GM12878 (cell line): ENCODE measurements at regions not wholly inside any gene's neighbourhood (a gene's known extent, or its start where the extent isn't known, plus 50 kb on each side); places are given as distances from the start of the nearest gene placed in this dataset.

Experiments
- ATAC-seq: fragments of 200-7000 bp; cut with Tn5 transposase; 3 replicates; pipeline ENCODE4 v1.9.1; 2020; ENCODE audit warnings: mild to moderate bottlenecking, moderate library complexity
- BruUV-seq: library from RNA; stranded (reverse); fragments of 400-500 nt; replicated peaks from 2 replicates; lab custom pipeline; 2021; lab: Mats Ljungman, UMichigan
- CTCF ChIA-PET: fragments of 300-600 bp; sonication (Branson Sonifier 250); formaldehyde crosslinking; extraction: SDS; loops from one replicate; lab custom pipeline; 2021; ENCODE audit warnings: inconsistent platforms; lab: Yijun Ruan, JAX
- POLR2A ChIA-PET: fragments of 350-600 bp; formaldehyde crosslinking; extraction: SDS; loops from one replicate; lab custom pipeline; 2021; ENCODE audit warnings: inconsistent platforms; lab: Charles Lee
- RAD21 ChIA-PET: fragments of 300-600 bp; sonication (Branson Sonifier 250); formaldehyde crosslinking; loops from one replicate; lab custom pipeline; 2023; ENCODE audit warnings: antibody characterized with exemption; ENCODE audit not compliant: unreplicated experiment; lab: Charles Lee
- SMC1A ChIA-PET: fragments of 300-600 bp; sonication (Branson Sonifier 250); formaldehyde crosslinking; loops from one replicate; lab custom pipeline; 2023; ENCODE audit not compliant: unreplicated experiment, uncharacterized antibody; lab: Charles Lee
- DNase-seq: peaks from one replicate; pipeline ENCODE4 v3.0.0-alpha.2; 2011; ENCODE audit warnings: low read depth, low spot score
- FAIRE-seq: peaks from 3 replicates; lab custom pipeline; 2011; peaks lifted over from hg19 to GRCh38; lab: Jason Lieb, UNC
- H2AFZ ChIP-seq: 2 replicates; pipeline ENCODE4 v1.6.0; 2011; ENCODE audit warnings: low read depth, low read length, control low read depth; ENCODE audit not compliant: control insufficient read depth
- H3K27ac ChIP-seq: 2 replicates; pipeline ENCODE4 v1.5.1; 2011; ENCODE audit warnings: control low read depth; ENCODE audit not compliant: control insufficient read depth, insufficient read depth
- H3K27me3 ChIP-seq, 2 experiments: replicated peaks in 1 of 2; 2 replicates each; pipeline versions ENCODE4 v1.6.0 to v1.6.1; 2011; ENCODE audit warnings: low read length in 1 of 2; ENCODE audit not compliant: control insufficient read depth in 2 of 2, insufficient read depth in 2 of 2
- H3K36me3 ChIP-seq, 2 experiments: 2 replicates each; pipeline ENCODE4 v1.5.1; 2011; ENCODE audit warnings: low read length in 1 of 2; ENCODE audit not compliant: control insufficient read depth in 2 of 2, insufficient read depth in 2 of 2
- H3K4me1 ChIP-seq: 2 replicates; pipeline ENCODE4 v1.6.1; 2011; ENCODE audit warnings: mild to moderate bottlenecking, low read length, moderate library complexity, mixed read lengths; ENCODE audit not compliant: control insufficient read depth, insufficient read depth
- H3K4me2 ChIP-seq: 2 replicates; pipeline ENCODE4 v1.6.0; 2011; ENCODE audit warnings: control low read depth; ENCODE audit not compliant: control insufficient read depth, insufficient read depth
- H3K4me3 ChIP-seq: fragments of 200-600 bp; sonication (generic); 2 replicates; pipeline ENCODE4 v1.5.1; 2016
- H3K79me2 ChIP-seq: 2 replicates; pipeline ENCODE4 v1.6.0; 2011; ENCODE audit warnings: low read length; ENCODE audit not compliant: control insufficient read depth, insufficient read depth
- H3K9ac ChIP-seq: 2 replicates; pipeline ENCODE4 v1.8.0; 2011; ENCODE audit warnings: low read length, control low read depth, mixed read lengths; ENCODE audit not compliant: control insufficient read depth, insufficient read depth
- H3K9me3 ChIP-seq: replicated peaks from 3 replicates; pipeline ENCODE4 v1.5.1; 2011; ENCODE audit warnings: mild to moderate bottlenecking, low read length; ENCODE audit not compliant: control insufficient read depth, insufficient read depth
- H4K20me1 ChIP-seq: 2 replicates; pipeline ENCODE4 v1.6.0; 2011; ENCODE audit not compliant: control insufficient read depth, insufficient read depth
- IKZF1 ChIP-seq: fragments of 450-650 bp; conservative IDR thresholded peaks from 2 replicates; pipeline ENCODE4 v1.6.1; 2017; ENCODE audit warnings: antibody characterized with exemption, mild to moderate bottlenecking
- NFYA ChIP-seq: IDR thresholded peaks from 2 replicates; pipeline ENCODE4 v1.6.1; 2011; ENCODE audit warnings: low read depth, mild to moderate bottlenecking, low read length, improper control_type of control experiment, borderline replicate concordance
- NR2F1 ChIP-seq: fragments of 450-650 bp; conservative IDR thresholded peaks from 2 replicates; pipeline ENCODE4 v1.6.1; 2017; ENCODE audit warnings: mild to moderate bottlenecking
- SIX5 ChIP-seq: IDR thresholded peaks from 2 replicates; pipeline ENCODE4 v1.6.1; 2011; ENCODE audit warnings: mild to moderate bottlenecking, low read depth, low read length, moderate library complexity; ENCODE audit not compliant: severe bottlenecking
- WGBS: methylation state at CpG from one replicate; pipeline ENCODE4 v1.1.6; 2016; ENCODE audit warnings: low lambda C conversion rate; ENCODE audit not compliant: insufficient replicate concordance, insufficient coverage; ENCODE audit errors: missing lambda C conversion rate; 5-methylcytosine and 5-hydroxymethylcytosine counted together
- in situ Hi-C: fragments of 300-500 bp; cut with MboI; formaldehyde crosslinking; loops from 9 replicates; pipeline ENCODE4 v1.14.3; 2018; ENCODE audit warnings: mixed read lengths
- intact Hi-C: fragments of 100-400 bp; cut with micrococcal nuclease; formaldehyde crosslinking; loops from one replicate; pipeline ENCODE4 v1.14.2; 2022; ENCODE audit not compliant: unreplicated experiment

- ChIA-PET POLR2A (no interaction called here), SMC1A (interaction anchor here (0.9 to 2.5 kb wide), 3 partner anchors 41 to 209 kb away, joined by 4 to 15 read pairs (median 10); no protein-coding TSS in a partner anchor), RAD21 (interaction anchor here (1.8 kb wide), 1 partner anchor 209 kb away, joined by 12 read pairs; no protein-coding TSS in a partner anchor), CTCF (interaction anchor here (0.9 to 7.1 kb wide), 2 partner anchors 201 to 209 kb away, joined by 3 to 81 read pairs; no protein-coding TSS in a partner anchor)
- in situ Hi-C loops (loop anchor here (5.0 kb wide), 1 partner anchor 207 kb away; no protein-coding TSS in a partner anchor), intact Hi-C loops (loop anchor here (2.0 to 10.0 kb wide), 3 partner anchors 315 to 1792 kb away; no protein-coding TSS in a partner anchor)
- Histone ChIP-seq H3K79me2 (no peaks in the 10 kb centered on the region), H3K4me2 (no peak overlapping the region), H3K9me3 (no peaks in the 10 kb centered on the region), H4K20me1 (no peaks in the 10 kb centered on the region), H2AFZ (no peak overlapping the region), H3K27ac (no peak overlapping the region), H3K36me3 (no peaks in the 10 kb centered on the region), H3K4me1 (no peaks in the 10 kb centered on the region), H3K27me3 (0 out of 4 replicates have a peak, but pooled peaks cover 0 to 2% of the 10 kb centered on the region in 2 experiments), H3K4me3 (no peak overlapping the region), H3K9ac (no peak overlapping the region)
- BruUV-seq = no TSS peak
- FAIRE-seq = no peak
- no peak for ATAC-seq
- DNase-seq = no peak
- TF ChIP-seq IKZF1 (no peak), NFYA (no peak), SIX5 (no peak), NR2F1 (no peak)
- WGBS = 5% methylated on average over 3 of the region's 3 CpGs
Observed at GRCh38 chr7:135799881-135800280, 51.3 kb upstream of the FAM180A start.
